NCI-H146 treated with DMSO at 0.1 percent for 48 hours (cell line): ENCODE measurements at regions not wholly inside any gene's neighbourhood (a gene's known extent, or its start where the extent isn't known, plus 50 kb on each side); places are given as distances from the start of the nearest gene placed in this dataset.

Experiments used
- DNase-seq: peaks from one replicate; lab custom pipeline; 2025; ENCODE audit not compliant: unreplicated experiment; lab: John Stamatoyannopoulos, UW

GRCh38 chr3:178002113-178002512 lies 534.1 kb upstream of the KCNMB2 start:
- DNase-seq = no peak

GRCh38 chr3:178003756-178004155 lies 532.5 kb upstream of the KCNMB2 start:
- DNase-seq = no peak

GRCh38 chr3:178005961-178006360 lies 530.3 kb upstream of the KCNMB2 start:
- no peak for DNase-seq

- no peak for DNase-seq
These were observed 525.9 kb upstream of the KCNMB2 start for GRCh38 chr3:178010306-178010705.

- no peak for DNase-seq
These were observed 516.6 kb upstream of the KCNMB2 start for GRCh38 chr3:178019645-178020044.

- DNase-seq = no peak
These were observed 513.6 kb upstream of the KCNMB2 start for GRCh38 chr3:178022599-178022998.

- no peak for DNase-seq
These were observed 507.3 kb upstream of the KCNMB2 start for GRCh38 chr3:178028933-178029332.

GRCh38 chr3:178036451-178037144 lies 499.6 kb upstream of the KCNMB2 start:
- no peak for DNase-seq

- no peak for DNase-seq
These were observed 494.3 kb upstream of the KCNMB2 start for GRCh38 chr3:178041931-178042330.

- no peak for DNase-seq
These were observed 493.9 kb upstream of the KCNMB2 start for GRCh38 chr3:178042376-178042775.

- no peak for DNase-seq
These were observed 493.2 kb upstream of the KCNMB2 start for GRCh38 chr3:178043084-178043483.

- no peak for DNase-seq
These were observed 491.9 kb upstream of the KCNMB2 start for GRCh38 chr3:178044320-178044719.

GRCh38 chr3:178047496-178047895 lies 488.7 kb upstream of the KCNMB2 start:
- DNase-seq = no peak

GRCh38 chr3:178048768-178049167 lies 487.5 kb upstream of the KCNMB2 start:
- no peak for DNase-seq

GRCh38 chr3:178054471-178054870 lies 481.8 kb upstream of the KCNMB2 start:
- no peak for DNase-seq

GRCh38 chr3:178055939-178056338 lies 480.3 kb upstream of the KCNMB2 start:
- no peak for DNase-seq

- no peak for DNase-seq
These were observed 479.4 kb upstream of the KCNMB2 start for GRCh38 chr3:178056868-178057267.

- no peak for DNase-seq
These were observed 477.6 kb upstream of the KCNMB2 start for GRCh38 chr3:178058629-178059028.

- DNase-seq = no peak
These were observed 477.1 kb upstream of the KCNMB2 start for GRCh38 chr3:178059119-178059518.

GRCh38 chr3:178059836-178060235 lies 476.4 kb upstream of the KCNMB2 start:
- no peak for DNase-seq

- no peak for DNase-seq
These were observed 475.8 kb upstream of the KCNMB2 start for GRCh38 chr3:178060407-178060806.

- no peak for DNase-seq
These were observed 474.1 kb upstream of the KCNMB2 start for GRCh38 chr3:178062126-178062525.

GRCh38 chr3:178063461-178063860 lies 472.8 kb upstream of the KCNMB2 start:
- DNase-seq = no peak
